ENCODE measurements at regions not wholly inside any gene's neighbourhood (a gene's known extent, or its start where the extent isn't known, plus 50 kb on each side); places are given as distances from the start of the nearest gene placed in this dataset.
A peak's percentile ranks its signal among the peaks of the same experiment; 100 is the strongest.
"Not testable (repeated sequence)": the region's sequence is repeated elsewhere in the genome, so short reads cannot be mapped to it uniquely, and the experiment has no call there.

GRCh38 chr1:212155219-212155618, 119.7 kb downstream of the DTL start:
- no peak for DNase-seq (ENCODE audit: low read depth)

GRCh38 chr1:212157252-212157651, 121.7 kb downstream of the DTL start:
- DNase-seq (ENCODE audit: low read depth) = no peak

- DNase-seq (ENCODE audit: low read depth) = no peak
Observed at GRCh38 chr1:212158912-212159796, 123.6 kb downstream of the DTL start.

GRCh38 chr1:212161231-212161781, 123.9 kb upstream of the PPP2R5A start:
- no peak for DNase-seq (ENCODE audit: low read depth)

- DNase-seq (ENCODE audit: low read depth) = no peak
Observed at GRCh38 chr1:212162635-212163034, 122.6 kb upstream of the PPP2R5A start.

GRCh38 chr1:212164095-212164872, 120.9 kb upstream of the PPP2R5A start:
- no peak for DNase-seq (ENCODE audit: low read depth)

GRCh38 chr1:212166244-212166643, 119.0 kb upstream of the PPP2R5A start:
- no peak for DNase-seq (ENCODE audit: low read depth)

GRCh38 chr1:212166644-212167043, 118.6 kb upstream of the PPP2R5A start:
- DNase-seq (ENCODE audit: low read depth) = no peak

- DNase-seq (ENCODE audit: low read depth) = no peak
Observed at GRCh38 chr1:212167098-212167497, 118.1 kb upstream of the PPP2R5A start.

- no peak for DNase-seq (ENCODE audit: low read depth)
Observed at GRCh38 chr1:212173567-212173966, 111.6 kb upstream of the PPP2R5A start.

GRCh38 chr1:212174295-212174694, 110.9 kb upstream of the PPP2R5A start:
- not testable (repeated sequence) for DNase-seq (ENCODE audit: low read depth)

GRCh38 chr1:212177542-212177941, 107.7 kb upstream of the PPP2R5A start:
- no peak for DNase-seq (ENCODE audit: low read depth)

- no peak for DNase-seq (ENCODE audit: low read depth)
Observed at GRCh38 chr1:212178851-212179250, 106.4 kb upstream of the PPP2R5A start.

- DNase-seq (ENCODE audit: low read depth) = no peak
Observed at GRCh38 chr1:212179394-212180076, 105.7 kb upstream of the PPP2R5A start.

- DNase-seq (ENCODE audit: low read depth) = no peak
Observed at GRCh38 chr1:212181015-212181882, 104.0 kb upstream of the PPP2R5A start.

- no peak for DNase-seq (ENCODE audit: low read depth)
Observed at GRCh38 chr1:212182171-212182570, 103.0 kb upstream of the PPP2R5A start.

- DNase-seq (ENCODE audit: low read depth) = no peak
Observed at GRCh38 chr1:212182579-212182978, 102.6 kb upstream of the PPP2R5A start.

GRCh38 chr1:212186427-212187207, 98.6 kb upstream of the PPP2R5A start:
- DNase-seq (ENCODE audit: low read depth) = peak; percentile 7

GRCh38 chr1:212188599-212189351, 96.4 kb upstream of the PPP2R5A start:
- no peak for DNase-seq (ENCODE audit: low read depth)

GRCh38 chr1:212189352-212189738, 95.9 kb upstream of the PPP2R5A start:
- DNase-seq (ENCODE audit: low read depth) = no peak
